Stimulated activated naive B cell treated with anti-CD40 and anti-IgM and Interleukin-4, amounts not matched to agents 10 μg/mL and 1 μg/mL and 100 μg/mL, for 72 hours (primary cell): ENCODE measurements at regions not wholly inside any gene's neighbourhood (a gene's known extent, or its start where the extent isn't known, plus 50 kb on each side); places are given as distances from the start of the nearest gene placed in this dataset.
"Not testable (repeated sequence)": the region's sequence is repeated elsewhere in the genome, so short reads cannot be mapped to it uniquely, and the experiment has no call there.

Experiments
- ATAC-seq, 2 donors: fragments of 150-1000 bp; cut with Tn5 transposase; replicated peaks; 2 replicates each; pipeline ENCODE4 v1.10.0; 2021; ENCODE audit warnings: moderate library complexity in 1 of 2
- DNase-seq: peaks from one replicate; pipeline ENCODE4 v3.0.0; 2021
- H3K27ac Mint-ChIP-seq: one replicate; pipeline ENCODE4 v1.8.0; 2022; ENCODE audit warnings: mild to moderate bottlenecking, mixed read lengths
- H3K27me3 Mint-ChIP-seq, 2 donors: one replicate each; pipeline ENCODE4 v1.8.0; 2022; ENCODE audit warnings: mixed read lengths in 2 of 2
- H3K36me3 Mint-ChIP-seq, 2 donors: one replicate each; pipeline ENCODE4 v1.8.0; 2022; ENCODE audit warnings: mixed read lengths in 2 of 2, mild to moderate bottlenecking in 1 of 2
- H3K4me1 Mint-ChIP-seq, 2 donors: one replicate each; pipeline ENCODE4 v1.8.0; 2022; ENCODE audit warnings: mixed read lengths in 2 of 2, mild to moderate bottlenecking in 1 of 2
- H3K4me3 Mint-ChIP-seq, 2 donors: one replicate each; pipeline ENCODE4 v1.8.0; 2022; ENCODE audit warnings: mild to moderate bottlenecking in 2 of 2, mixed read lengths in 2 of 2, moderate library complexity in 1 of 2
- H3K9me3 Mint-ChIP-seq, 2 donors: one replicate each; pipeline ENCODE4 v1.8.0; 2022; ENCODE audit warnings: mixed read lengths in 2 of 2, mild to moderate bottlenecking in 1 of 2

GRCh38 chr3:163561151-163561550 is 1517.1 kb downstream of the SI start:
- no peak for DNase-seq
- no peaks in the 10 kb centered on the region for H3K27me3 Mint-ChIP-seq
- H3K4me1 Mint-ChIP-seq = no peaks in the 10 kb centered on the region
- ATAC-seq = no peak
- peaks cover 0 to 2% of the 10 kb centered on the region in 2 donors for H3K9me3 Mint-ChIP-seq
- no peak overlapping the region for H3K27ac Mint-ChIP-seq
- H3K4me3 Mint-ChIP-seq = no peak overlapping the region
- no peaks in the 10 kb centered on the region for H3K36me3 Mint-ChIP-seq

DNA sequence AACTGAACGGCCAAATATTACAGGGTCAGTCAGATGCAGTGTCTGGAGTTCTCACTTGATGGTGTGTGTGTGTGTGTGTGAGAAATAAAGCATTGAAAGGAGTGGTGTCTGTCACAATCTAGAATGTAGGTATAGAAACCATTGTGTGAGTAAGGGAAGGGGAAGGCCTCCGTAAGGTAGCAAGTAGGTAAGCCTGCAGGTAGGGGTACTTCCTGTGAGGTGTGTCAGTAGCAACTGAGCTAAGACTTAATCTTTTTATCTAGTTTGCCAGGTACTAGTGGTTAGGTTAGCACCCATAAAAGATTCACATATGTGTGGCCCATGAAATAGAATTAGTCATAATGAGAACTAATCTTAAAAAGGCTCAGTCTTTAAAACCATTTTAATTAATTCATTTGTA is 1517.8 kb downstream of the SI start:
- DNase-seq = no peak
- no peak overlapping the region for H3K27ac Mint-ChIP-seq
- ATAC-seq = no peak
- H3K36me3 Mint-ChIP-seq = no peaks in the 10 kb centered on the region
- H3K4me3 Mint-ChIP-seq = no peak overlapping the region
- H3K4me1 Mint-ChIP-seq = no peaks in the 10 kb centered on the region
- H3K27me3 Mint-ChIP-seq = no peaks in the 10 kb centered on the region
- H3K9me3 Mint-ChIP-seq = peaks cover 0 to 2% of the 10 kb centered on the region in 2 donors

DNA sequence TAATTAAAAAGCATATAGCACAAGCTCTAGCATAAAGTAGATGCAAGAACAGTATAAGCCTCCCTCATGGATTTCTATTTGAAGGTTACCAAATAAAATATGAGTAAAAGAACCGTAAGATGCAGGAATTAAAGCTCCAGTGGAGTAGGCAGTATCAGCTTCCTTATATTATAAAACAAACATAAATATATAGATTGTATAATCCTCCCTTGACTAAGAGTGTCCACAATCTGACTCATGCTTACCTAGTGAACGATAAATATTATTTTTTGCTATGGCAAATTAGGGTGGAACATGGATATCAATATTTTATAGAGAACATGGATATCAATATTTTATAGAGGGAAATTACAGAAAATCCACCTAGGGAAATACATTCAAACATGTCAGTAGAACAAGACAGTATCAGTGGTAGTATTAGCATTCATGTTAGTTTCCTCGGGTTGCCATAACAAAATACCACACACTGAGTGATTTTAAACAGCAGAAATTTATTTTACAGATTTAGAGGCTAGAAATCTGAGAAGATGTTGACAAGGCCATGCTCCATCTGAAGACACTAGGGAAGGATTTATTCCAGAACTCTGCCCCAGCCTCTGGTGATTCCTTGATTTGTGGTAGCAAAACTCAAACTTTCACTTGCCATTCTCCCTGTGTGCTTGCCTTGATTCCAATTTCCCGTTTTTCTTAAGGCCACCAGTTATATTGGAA is 1521.3 kb downstream of the SI start:
- Mint-ChIP-seq H3K27ac (no peak overlapping the region), H3K36me3 (no peaks in the 10 kb centered on the region), H3K27me3 (no peaks in the 10 kb centered on the region), H3K9me3 (peaks cover 2 to 3% of the 10 kb centered on the region in 2 donors), H3K4me1 (no peaks in the 10 kb centered on the region), H3K4me3 (no peak overlapping the region)
- DNase-seq (no peak), ATAC-seq (no peak)

- Mint-ChIP-seq H3K27ac (no peak overlapping the region), H3K4me3 (no peak overlapping the region), H3K4me1 (no peaks in the 10 kb centered on the region), H3K9me3 (peaks cover 2 to 7% of the 10 kb centered on the region in 2 donors), H3K27me3 (no peaks in the 10 kb centered on the region), H3K36me3 (no peaks in the 10 kb centered on the region)
- ATAC-seq (no peak), DNase-seq (no peak)
Measured at GRCh38 chr3:163555918-163556317, 1522.4 kb downstream of the SI start.

GRCh38 chr3:163552659-163552966 is 1525.7 kb downstream of the SI start:
- ATAC-seq = no peak
- no peaks in the 10 kb centered on the region for H3K27me3 Mint-ChIP-seq
- H3K36me3 Mint-ChIP-seq = no peaks in the 10 kb centered on the region
- H3K4me3 Mint-ChIP-seq = no peak overlapping the region
- H3K4me1 Mint-ChIP-seq = no peaks in the 10 kb centered on the region
- no peak for DNase-seq
- no peak overlapping the region for H3K27ac Mint-ChIP-seq
- peaks cover 6 to 7% of the 10 kb centered on the region in 2 donors for H3K9me3 Mint-ChIP-seq

GRCh38 chr3:163551915-163552658 is 1526.2 kb downstream of the SI start:
- not testable (repeated sequence) for DNase-seq

GRCh38 chr3:163548015-163548414 is 1530.3 kb downstream of the SI start:
- no peaks in the 10 kb centered on the region for H3K27me3 Mint-ChIP-seq
- peaks cover 4 to 6% of the 10 kb centered on the region in 2 donors for H3K9me3 Mint-ChIP-seq
- no peaks in the 10 kb centered on the region for H3K4me1 Mint-ChIP-seq

More at GRCh38 chr3:163551915-163552658, 1526.2 kb downstream of the SI start:
- H3K4me3 Mint-ChIP-seq, H3K36me3 Mint-ChIP-seq, H3K27ac Mint-ChIP-seq, H3K27me3 Mint-ChIP-seq, H3K9me3 Mint-ChIP-seq, ATAC-seq, H3K4me1 Mint-ChIP-seq: not testable (repeated sequence)

DNA sequence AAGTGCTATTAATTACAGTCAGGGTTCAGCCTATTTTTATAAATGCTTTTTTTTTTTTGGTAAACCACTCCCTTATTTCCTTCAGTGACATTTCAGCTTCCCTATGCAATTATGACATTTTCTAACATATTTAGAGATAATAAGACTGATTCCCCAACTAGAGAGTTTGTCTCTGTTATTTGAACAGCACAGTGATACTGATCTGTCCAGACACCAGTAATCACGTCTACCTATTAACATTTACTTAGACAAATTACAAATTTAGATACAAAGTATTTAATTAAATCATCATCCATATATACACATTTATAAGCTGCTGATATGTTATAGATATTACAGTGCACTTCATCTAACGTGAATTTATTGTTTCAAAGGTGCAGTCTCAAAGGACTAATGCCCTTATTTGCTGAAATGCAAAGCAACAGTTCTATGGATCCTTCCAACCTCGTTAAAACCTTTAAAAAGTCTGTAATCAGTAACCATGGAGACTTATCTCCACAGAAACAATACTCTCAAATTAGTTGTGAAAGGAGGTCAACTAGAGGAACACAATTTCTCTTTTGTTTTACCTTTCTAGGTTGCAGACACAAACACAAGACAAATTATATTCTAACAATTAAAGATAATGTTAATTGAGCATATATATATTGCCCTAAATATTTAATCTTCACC is 1531.1 kb downstream of the SI start:
- DNase-seq = no peak
- Mint-ChIP-seq H3K27me3 (no peaks in the 10 kb centered on the region), H3K4me3 (no peak overlapping the region), H3K4me1 (no peaks in the 10 kb centered on the region), H3K9me3 (peaks cover 4 to 6% of the 10 kb centered on the region in 2 donors), H3K36me3 (no peaks in the 10 kb centered on the region), H3K27ac (no peak overlapping the region)
- no peak for ATAC-seq

More at GRCh38 chr3:163548015-163548414, 1530.3 kb downstream of the SI start:
- Mint-ChIP-seq H3K36me3 (no peaks in the 10 kb centered on the region), H3K4me3 (no peak overlapping the region), H3K27ac (no peak overlapping the region)
- DNase-seq (no peak), ATAC-seq (no peak)

GRCh38 chr3:163543662-163544061 is 1534.6 kb downstream of the SI start:
- no peak for ATAC-seq
- no peaks in the 10 kb centered on the region for H3K36me3 Mint-ChIP-seq
- H3K27ac Mint-ChIP-seq = no peak overlapping the region
- no peaks in the 10 kb centered on the region for H3K4me1 Mint-ChIP-seq
- DNase-seq = no peak
- no peaks in the 10 kb centered on the region for H3K27me3 Mint-ChIP-seq
- H3K9me3 Mint-ChIP-seq = no peaks in the 10 kb centered on the region
- H3K4me3 Mint-ChIP-seq = no peak overlapping the region

DNA sequence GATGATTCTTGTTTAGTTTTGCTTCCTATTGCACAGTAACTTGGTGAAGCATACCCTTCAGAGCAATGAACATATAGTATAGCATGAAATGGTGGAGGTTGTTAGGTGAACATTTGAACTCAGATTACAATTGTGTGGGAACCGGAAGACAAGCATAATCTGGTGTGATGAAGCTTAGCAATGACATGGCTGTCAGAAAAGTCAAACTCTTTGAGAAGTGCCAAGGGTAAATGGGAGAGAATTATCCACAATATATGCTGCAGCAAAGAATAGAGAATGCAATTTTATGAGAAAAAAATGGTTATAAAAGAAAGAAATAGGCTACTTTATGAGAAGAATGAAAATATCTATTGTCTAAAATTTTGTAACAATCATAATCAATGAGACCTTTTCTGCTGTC is 1536.7 kb downstream of the SI start:
- Mint-ChIP-seq H3K36me3 (no peaks in the 10 kb centered on the region), H3K4me1 (no peaks in the 10 kb centered on the region), H3K27me3 (no peaks in the 10 kb centered on the region), H3K9me3 (no peaks in the 10 kb centered on the region), H3K27ac (no peak overlapping the region), H3K4me3 (no peak overlapping the region)
- no peak for ATAC-seq
- no peak for DNase-seq

- Mint-ChIP-seq H3K4me1 (no peaks in the 10 kb centered on the region), H3K27me3 (no peaks in the 10 kb centered on the region), H3K9me3 (no peaks in the 10 kb centered on the region), H3K4me3 (no peak overlapping the region), H3K27ac (no peak overlapping the region), H3K36me3 (no peaks in the 10 kb centered on the region)
- DNase-seq (no peak), ATAC-seq (no peak)
Measured at GRCh38 chr3:163538387-163538786, 1539.9 kb downstream of the SI start.

DNA sequence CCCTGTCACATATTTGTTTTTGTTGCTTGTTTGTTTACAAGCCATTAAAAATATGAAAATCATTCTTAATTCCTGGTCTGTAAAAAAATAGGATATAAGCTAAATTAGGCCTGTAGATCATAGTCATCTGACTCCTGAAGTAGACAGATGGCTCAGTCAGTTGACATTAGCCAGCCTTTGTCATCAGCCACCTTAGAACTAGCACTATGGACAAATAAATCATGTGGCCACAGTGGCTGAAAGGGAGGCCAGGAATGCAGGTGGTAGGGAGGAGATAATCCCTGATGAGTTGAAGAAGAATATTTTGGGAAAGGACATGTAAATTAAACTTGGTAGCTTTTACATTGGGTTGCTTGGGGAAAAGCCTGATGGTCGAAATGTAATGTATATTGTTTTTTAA is 1544.9 kb downstream of the SI start:
- Mint-ChIP-seq H3K4me1 (no peaks in the 10 kb centered on the region), H3K27me3 (no peaks in the 10 kb centered on the region), H3K27ac (no peak overlapping the region), H3K9me3 (peaks cover 0 to 4% of the 10 kb centered on the region in 2 donors), H3K36me3 (no peaks in the 10 kb centered on the region), H3K4me3 (no peak overlapping the region)
- ATAC-seq (no peak), DNase-seq (no peak)

GRCh38 chr3:163523375-163523774 is 1554.9 kb downstream of the SI start:
- H3K9me3 Mint-ChIP-seq = peaks cover 0 to 2% of the 10 kb centered on the region in 2 donors

GRCh38 chr3:163521261-163521660 is 1557.0 kb downstream of the SI start:
- H3K4me1 Mint-ChIP-seq = no peaks in the 10 kb centered on the region
- H3K36me3 Mint-ChIP-seq = no peaks in the 10 kb centered on the region
- no peak overlapping the region for H3K4me3 Mint-ChIP-seq
- peaks cover 0 to 2% of the 10 kb centered on the region in 2 donors for H3K9me3 Mint-ChIP-seq
- no peak for ATAC-seq
- DNase-seq = no peak
- H3K27me3 Mint-ChIP-seq = no peaks in the 10 kb centered on the region
- H3K27ac Mint-ChIP-seq = no peak overlapping the region

More at GRCh38 chr3:163523375-163523774, 1554.9 kb downstream of the SI start:
- no peak for ATAC-seq
- DNase-seq = no peak
- no peak overlapping the region for H3K4me3 Mint-ChIP-seq
- H3K4me1 Mint-ChIP-seq = no peaks in the 10 kb centered on the region
- H3K36me3 Mint-ChIP-seq = no peaks in the 10 kb centered on the region
- no peaks in the 10 kb centered on the region for H3K27me3 Mint-ChIP-seq
- no peak overlapping the region for H3K27ac Mint-ChIP-seq

DNA sequence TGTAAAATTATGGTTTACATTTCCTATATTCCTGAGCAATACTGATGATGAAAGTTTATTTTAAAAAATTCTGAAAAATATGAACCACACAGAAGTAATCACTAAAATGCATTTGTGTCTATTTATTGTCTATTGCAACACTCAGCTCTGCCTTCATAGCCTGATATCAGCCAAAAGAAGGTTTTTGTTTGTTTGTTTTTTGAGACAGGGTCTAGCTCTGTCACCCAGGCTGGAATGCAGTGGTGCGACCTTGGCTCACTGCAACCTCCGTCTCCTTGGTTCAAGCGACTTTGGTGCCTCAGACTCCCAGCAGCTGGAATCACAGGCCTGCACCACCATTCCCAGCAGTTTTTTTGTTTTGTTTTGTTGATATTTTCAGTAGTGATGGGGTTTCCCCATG is 1560.2 kb downstream of the SI start:
- H3K27ac Mint-ChIP-seq = no peak overlapping the region
- H3K4me1 Mint-ChIP-seq = no peaks in the 10 kb centered on the region

More for the DNA sequence above, 1560.2 kb downstream of the SI start:
- H3K36me3 Mint-ChIP-seq = no peaks in the 10 kb centered on the region
- DNase-seq (no peak), ATAC-seq (no peak)
- H3K27me3 Mint-ChIP-seq = no peaks in the 10 kb centered on the region
- H3K4me3 Mint-ChIP-seq = no peak overlapping the region
- H3K9me3 Mint-ChIP-seq = peaks cover 0 to 2% of the 10 kb centered on the region in 2 donors
